ENCODE measurements at regions not wholly inside any gene's neighbourhood (a gene's known extent, or its start where the extent isn't known, plus 50 kb on each side); places are given as distances from the start of the nearest gene placed in this dataset.
"Not testable (repeated sequence)": the region's sequence is repeated elsewhere in the genome, so short reads cannot be mapped to it uniquely, and the experiment has no call there.

DNA sequence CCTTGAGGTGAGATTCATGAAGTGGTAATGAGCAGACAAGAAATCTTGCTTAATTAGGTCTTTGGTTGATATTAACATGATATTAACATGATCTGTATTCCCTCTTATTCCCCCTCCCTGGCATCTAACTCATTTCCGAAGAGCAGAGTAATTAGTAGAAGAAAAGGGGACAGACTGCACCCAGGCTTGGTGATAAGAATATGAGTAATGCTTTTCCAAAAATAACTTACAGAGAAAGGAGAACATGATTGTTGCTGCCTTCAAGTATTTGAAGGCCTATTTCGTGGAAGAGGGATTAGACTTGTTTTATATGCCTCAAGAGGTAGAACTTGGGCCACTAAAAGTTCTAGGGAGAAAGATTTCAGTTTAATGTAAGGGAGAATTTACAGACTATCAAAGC is 130.6 kb upstream of the ATP5MC3 start:
- peak; percentile 13 for DNase-seq

DNA sequence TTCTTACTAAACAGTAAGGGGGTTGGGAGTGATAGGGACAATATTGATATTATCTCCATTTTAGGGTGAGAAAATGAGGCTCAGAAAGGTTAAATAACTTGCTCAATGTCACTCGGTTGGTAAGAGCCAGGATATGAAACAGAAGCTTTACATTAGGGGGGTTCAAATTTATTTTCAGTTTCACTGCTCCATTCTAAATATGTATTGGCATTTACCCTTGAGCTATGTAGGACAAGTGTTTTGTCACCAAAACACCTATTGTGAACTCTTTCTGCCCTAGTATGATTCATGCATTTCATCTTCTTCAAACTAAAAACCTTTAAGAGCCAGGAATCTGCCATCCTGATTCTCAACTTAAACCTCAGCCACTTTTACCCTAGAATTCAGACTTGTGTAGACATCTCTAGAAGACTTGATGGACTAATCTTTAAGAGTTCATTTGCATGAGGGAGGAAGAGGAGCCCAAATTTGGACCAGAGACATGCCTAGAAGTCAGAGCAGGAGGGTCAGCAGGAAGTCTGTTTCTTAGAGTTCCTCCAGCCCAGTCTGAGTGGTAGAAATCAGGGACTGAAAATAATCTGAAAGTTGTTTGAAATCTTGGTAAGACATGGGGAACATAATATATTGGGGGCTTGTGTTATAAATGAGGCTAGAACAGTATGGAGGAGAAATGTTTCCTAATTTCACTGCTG is 129.4 kb upstream of the ATP5MC3 start:
- no peak for DNase-seq

DNA sequence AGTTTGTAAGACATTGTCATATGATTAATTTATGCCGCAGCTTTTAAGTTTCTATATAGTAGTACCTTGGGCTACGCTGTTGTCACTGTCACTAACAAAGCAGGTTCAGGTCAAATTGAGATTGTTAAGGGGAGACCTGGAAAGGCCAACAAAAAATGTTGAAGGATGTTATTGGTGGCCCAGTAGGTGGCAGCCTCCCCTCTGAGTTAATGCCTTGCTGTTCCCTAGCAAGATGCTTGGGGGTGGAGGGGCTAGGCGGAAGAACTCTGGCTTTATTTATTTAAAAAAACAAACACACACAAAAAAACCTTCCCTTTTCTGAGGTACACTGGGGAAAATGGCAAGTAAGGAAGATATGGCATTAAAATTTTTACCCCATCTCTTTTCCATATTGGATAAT is 128.3 kb upstream of the ATP5MC3 start:
- peak; percentile 58 for DNase-seq

DNA sequence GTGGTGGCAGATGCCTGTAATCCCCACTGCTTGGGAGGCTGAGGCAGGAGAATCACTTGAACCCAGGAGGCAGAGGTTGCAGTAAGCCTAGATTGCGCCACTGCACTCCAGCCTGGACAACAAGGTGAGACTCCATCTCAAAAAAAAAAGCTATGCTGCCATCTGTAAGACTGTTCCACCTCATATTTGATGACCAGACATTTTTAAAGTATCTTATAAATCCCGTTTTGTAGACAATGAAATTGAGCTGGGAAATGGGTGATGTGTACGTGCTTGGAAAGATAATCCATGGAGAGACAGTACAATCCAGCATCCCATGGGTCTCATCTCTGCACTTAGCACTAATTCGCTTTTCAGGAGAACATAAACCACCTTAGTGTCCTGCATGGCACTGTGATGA is 126.5 kb upstream of the ATP5MC3 start:
- DNase-seq = no peak

DNA sequence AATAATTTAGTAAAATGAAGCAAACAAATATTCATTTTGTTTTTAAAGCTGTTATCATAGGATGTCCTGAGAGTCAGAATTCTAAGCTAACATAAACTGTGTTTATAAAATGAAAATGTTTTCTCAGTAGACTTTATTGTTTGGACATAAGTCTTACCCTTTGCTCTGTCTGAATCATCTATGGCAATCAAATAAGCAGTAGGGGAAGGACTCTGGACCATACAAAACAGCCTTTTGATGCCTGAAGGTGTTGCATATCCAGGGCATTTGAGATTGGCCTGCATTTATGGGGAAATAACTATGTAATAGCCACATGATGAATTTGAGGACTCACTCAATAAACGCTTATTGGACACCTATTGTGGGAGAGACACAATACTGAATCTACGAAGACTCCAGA is 123.0 kb upstream of the ATP5MC3 start:
- DNase-seq = no peak

DNA sequence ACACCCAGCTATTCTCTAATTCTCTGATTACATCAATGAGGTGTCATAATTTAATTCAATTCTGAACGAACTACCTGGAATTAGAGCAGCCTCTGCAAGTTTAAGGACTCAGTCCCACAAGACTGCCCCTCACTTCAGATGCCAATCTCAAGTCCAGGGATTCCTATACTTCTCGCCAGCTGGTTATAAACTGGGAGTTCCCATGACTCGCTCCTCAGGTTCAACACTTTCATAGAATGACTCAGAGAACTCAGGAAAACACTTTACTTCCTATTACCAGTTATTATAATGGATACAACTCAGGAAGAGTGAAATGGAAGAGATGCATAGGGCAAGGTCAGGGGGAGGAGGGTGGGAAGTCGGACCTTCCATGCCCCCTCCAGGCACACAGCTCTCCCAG is 112.3 kb upstream of the ATP5MC3 start:
- no peak for DNase-seq

DNA sequence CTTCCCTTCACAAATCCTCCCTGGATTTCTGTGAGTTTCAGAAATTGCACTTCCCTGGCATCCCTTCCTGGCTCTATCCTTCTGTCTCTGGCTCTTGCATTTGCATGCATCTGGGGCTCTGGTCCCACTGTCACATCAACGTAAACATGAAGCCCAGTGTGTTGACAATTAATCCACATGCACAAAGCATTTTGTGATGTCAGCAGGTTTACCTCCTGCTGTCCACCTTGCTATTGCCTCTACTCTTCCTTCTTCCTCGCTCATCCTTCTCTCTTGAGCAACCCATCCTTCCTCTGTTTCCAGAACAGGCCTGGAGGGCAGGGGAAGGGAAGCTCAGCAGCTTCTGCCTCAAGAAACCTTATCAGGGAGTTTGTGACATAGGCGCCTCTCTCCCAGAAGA is 111.7 kb upstream of the ATP5MC3 start:
- no peak for DNase-seq

DNA sequence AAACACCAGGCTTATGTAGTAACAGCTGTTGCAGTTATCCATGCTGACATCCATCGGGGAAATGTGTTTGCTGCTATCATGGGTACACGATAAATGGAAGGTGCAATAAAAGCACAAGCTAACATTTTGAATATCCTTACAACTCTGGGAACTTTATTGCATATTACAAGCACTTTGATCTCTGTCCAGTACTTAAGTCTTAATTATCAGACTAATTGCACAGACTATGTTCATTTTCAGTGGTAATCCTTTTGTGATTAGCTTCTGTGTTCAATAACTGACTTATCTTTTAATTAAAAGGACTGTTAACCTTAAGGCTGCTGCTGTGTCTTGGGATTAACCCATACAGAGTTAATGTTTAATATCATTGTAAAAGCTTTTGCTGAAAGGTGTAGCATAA is 101.4 kb upstream of the ATP5MC3 start:
- no peak for DNase-seq

DNA sequence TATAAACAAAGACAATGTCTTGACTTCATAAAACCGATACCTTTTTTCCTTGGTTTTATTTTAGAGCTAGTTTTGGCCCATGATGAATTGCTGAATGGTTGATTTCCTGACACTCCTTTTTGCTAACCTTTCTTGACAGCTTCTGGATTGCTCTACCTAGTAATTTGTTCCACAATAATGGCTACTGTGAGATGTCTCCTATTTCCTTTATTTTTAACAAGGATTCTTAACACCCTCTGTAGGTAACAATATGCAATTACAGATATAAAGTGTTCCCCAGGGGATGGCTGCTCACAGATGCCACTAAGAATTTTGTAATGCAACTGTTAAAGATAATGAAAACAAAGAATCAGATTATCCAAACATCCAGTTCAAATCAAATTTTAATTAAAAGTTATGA is 100.8 kb upstream of the ATP5MC3 start:
- peak; percentile 65 for DNase-seq

DNA sequence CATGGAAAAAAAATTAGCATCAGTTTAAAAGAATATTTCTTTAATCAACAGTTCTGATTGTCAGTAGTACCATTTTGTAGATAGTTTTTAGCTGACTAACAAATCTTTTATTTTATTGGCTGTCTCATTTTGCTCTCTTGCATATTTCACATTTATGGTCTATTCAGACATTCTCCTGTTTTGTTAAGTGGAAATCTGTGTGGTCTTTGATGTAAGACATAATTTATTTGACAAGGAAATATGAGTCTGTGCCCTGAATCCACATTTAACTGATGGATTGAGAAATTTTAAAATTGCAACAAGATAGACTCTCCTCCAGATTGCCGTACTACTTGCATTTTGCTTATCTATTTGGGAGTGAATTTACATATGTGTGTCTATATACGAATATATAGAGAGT is 96.3 kb upstream of the ATP5MC3 start:
- no peak for DNase-seq

DNA sequence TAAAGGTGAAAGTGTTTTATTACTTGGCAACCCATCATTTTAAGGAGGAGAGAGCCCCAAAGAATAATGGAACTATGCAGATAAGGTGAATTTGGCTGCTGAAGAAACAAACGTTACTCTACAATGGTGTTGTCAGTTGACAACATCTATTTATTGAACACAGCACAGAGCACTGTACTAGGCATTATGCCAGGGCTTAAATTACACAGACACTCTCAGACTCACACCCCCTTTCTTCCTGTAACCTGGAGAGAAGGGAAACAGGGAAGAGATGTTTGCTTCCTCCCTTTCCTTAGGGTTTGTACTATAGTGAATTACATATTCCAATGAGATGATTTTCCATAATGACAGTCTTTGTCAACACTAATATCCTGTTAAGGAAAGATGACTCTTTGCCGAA is 94.0 kb upstream of the ATP5MC3 start:
- no peak for DNase-seq

DNA sequence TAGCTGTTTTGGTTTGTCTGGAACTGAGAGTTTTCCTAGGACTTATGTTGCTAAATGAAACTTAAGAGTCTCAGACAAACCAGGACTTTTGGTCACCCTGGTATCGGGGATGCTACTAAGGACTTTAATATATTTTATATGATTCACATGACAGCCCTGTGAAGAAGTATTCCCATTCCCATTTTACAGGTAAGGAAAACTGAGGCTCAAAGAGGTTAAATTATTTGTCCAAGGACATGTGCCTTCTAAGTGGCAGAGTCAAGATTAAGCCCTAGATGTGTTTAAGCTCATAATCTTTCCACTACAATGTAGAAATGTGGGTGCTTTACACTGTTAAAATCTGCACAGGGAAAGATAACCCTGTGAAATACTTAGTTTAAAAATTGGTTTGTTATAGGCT is 77.7 kb upstream of the ATP5MC3 start:
- no peak for DNase-seq

DNA sequence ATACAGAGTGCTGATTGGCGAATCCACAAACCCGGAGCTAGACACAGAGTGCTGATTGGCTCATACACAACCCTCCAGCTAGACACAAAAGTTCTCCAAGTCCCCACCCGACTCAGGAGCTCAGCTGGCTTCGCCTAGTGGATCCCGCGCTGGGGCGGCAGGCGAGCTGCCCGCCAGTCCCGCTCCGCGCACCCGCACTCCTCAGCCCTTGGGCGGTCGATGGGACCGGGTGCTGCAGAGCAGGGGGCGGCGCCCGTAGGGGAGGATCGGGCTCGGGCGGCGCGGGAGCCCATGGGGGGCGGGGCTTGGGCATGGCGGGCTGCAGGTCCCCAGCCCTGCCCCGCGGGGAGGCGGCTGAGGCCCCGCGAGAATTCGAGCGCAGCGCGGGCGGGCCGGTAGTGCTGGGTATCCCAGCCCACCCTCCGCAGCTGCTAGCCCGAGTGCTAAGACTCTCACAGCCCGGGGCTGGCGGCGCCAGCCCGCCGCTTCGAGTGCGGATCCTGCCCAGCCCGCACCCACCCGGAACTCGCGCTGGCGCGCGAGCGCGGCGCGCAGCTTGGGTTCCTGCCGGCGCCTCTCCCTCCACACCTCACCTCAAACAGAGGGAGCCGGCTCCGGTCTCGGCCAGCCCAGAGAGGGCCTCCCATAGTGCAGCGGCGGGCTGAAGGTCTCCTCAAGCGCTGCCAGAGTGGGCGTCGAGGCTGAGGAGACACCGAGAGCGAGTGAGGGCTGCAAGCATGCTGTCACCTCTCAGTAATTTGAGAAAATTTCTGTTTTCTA is 75.5 kb upstream of the ATP5MC3 start:
- no peak for DNase-seq

DNA sequence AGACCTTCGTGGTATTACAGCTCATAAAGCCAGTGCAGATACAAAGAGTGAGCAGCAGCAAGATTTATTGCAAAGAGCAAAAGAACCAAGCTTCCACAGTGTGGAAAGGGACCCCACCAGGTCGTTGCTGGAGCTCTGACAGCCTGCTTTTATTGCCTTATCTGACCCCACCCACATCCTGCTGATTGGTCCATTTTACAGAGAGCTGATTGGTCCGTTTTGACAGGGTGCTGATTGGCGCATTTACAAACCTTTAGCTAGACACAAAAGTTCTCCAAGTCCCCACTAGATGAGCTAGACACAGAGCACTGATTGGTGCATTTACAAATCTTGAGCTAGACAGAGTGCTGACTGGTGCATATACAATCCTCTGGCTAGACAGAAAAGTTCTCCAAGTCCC is 74.9 kb upstream of the ATP5MC3 start:
- not testable (repeated sequence) for DNase-seq

DNA sequence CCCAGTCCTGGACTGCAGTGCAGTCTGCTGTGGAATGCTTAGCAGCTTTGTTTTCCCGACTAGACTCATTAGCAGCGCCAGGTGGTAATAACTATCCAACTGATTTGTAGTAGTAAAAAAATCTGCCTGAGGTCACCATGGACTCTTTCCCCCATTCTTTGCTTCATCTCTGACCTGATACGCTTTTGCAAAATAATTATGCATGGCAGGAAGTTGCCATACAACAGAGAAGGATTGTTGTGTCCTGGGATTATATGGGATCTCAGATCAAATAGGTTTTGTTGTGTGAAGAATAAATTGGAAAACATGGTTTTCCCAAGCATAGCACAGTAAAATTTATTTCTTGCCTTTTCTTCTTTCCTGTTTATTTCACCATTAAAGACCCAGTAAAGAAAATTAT is 72.4 kb upstream of the ATP5MC3 start:
- DNase-seq = no peak

DNA sequence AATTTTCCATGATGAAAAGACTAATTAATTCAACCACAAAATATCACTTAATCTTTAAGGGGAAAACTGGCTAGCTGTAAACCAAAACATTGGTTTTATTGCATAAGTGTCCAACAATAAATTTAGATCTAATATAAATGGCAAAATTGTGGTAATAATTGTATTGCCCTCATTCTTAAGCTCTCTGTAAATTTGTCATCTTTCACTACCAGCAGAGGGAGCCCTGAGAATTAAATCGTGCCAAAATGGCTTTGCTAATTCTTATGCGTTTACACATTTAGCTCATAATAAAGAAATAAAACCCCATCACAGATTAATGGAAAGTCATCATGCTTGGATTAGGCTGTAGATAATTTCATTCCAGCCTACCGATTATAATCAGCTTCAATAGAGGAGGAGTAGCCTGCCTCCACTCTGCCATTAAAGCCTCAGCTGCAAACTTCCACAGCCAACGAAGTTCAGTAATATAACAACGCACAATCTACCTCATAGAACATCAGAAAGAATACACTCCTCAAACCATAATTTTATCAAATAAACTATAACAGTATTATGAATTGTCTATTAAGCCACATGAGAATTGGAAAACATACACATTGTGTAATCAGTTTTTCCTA is 70.0 kb upstream of the ATP5MC3 start:
- DNase-seq = peak; percentile 71

DNA sequence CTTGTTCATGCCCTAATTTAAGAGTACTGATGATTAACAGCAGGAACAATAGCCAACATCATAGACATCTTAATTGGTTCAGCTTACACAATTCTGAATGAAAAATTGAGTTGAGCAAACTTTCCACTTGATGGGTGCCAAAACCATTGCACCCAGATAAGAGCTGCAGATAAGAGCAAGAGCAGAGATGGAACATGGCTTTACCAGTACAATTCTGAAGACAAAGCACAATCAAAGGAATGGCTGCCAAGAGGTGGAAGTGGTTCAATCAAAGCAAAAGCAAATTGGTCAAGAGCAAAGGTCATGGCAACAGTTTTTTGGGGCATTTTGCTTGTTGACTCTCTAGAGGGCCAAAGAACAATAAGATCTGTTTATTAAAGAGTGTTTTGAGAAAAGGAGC is 65.6 kb upstream of the ATP5MC3 start:
- no peak for DNase-seq

DNA sequence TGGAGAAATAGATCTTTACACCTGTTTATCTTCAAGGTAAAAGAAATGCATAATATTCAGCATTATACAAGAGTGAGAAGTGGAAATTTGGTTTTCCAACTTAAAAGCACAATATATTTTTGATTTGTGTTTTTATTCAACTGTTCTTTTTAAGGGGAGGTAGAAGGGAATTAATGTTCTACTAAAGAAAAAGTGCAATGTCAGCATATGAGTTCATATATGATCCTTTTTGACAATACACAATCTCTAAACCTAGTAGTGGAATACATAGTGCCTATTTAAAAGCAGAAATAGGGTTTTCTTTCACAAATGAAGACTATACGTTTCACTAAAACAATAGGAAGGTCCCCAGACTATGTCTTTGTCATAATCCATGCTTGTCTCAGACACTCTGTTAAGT is 63.2 kb upstream of the ATP5MC3 start:
- DNase-seq = no peak

DNA sequence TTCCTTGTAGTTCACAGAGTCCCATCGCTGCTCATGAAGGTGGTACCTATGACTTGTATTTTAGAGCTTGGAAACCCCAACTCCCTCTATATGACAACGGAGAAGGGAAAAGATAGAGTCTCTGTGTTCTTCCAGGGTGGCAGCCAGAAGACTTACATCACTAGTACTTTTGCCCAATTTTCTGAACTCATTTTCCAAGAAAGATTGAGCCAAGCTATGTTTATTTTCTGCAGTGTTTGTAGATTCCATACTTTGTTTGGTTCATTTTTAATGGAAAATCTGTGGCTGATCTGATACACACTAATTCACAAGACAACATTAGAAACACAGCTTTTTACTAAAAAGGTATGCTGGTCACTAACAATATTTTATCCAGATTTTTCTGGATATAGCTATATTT is 60.2 kb upstream of the ATP5MC3 start:
- no peak for DNase-seq

DNA sequence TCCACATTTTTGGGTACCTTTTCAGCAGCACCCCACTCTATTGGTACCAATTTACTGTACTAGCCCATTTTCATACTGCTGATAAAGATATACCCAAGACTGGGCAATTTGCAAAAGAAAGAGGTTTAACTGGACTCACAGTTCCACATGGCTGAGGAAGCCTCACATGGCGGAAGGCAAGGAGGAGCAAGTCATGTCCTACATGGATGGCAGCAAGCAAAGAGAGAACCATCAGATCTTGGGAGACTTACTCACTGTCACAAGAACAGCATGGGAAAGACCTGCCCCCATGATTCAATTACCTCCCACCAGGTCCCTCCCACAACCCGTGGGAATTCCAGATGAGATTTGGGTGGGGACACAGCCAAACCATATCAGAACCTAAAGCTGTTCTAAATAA is 58.5 kb upstream of the ATP5MC3 start:
- not testable (repeated sequence) for DNase-seq

DNA sequence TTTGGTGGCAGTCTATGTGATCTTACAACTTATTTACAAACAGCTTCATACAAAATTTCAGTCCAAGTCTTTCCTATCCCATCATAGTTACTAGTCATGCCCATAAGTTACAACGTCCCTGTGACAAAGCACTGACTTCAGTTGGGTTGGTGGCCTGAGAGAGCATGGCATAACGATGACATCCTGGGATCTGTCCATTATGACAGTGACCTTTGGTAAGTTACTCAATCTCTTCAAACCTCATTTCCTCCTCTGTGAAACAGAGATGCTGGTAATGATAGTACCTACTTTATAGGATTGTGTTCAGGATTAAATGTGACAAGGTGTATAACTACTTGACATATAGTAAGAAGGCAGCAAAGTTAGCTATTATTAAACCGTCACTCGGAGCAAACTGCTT is 55.4 kb upstream of the ATP5MC3 start:
- no peak for DNase-seq

DNA sequence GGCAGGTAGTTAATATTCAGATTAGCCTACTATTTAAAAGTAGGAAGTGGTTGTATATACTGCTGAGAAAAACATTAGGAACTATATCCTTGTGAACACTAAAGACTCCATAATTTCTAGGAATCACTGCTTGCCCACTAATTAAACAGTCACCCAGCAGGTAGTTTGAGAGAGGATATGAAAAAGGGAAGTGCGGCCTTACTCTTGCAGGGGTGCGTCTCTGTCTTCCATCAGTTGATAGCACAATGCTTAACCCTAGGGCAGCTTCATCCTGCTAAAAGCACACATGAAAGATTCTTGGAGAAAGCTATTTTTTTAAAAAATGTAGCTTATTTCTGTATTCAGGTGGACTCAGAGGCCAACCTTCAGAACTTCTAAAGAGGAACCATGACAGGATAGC is 53.1 kb upstream of the ATP5MC3 start:
- peak; percentile 5 for DNase-seq

DNA sequence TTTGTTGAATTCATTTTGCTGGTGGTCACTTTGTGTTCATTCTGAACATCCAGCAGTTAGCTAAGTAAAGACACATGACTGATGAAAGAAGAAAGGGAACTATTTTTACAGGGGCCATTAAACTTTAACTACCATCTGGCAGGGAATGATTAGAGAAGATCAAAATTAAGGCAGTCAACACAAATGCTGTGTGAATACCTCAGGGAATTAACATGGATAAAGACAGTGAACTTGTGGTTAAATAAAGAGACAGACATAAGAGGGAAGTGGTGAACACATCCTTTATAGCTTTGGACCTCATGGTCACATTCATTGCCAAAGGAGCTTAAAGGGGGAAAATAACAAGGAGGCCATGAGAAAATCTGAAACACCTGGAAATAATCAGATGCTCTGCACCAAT is 52.6 kb upstream of the ATP5MC3 start:
- no peak for DNase-seq

DNA sequence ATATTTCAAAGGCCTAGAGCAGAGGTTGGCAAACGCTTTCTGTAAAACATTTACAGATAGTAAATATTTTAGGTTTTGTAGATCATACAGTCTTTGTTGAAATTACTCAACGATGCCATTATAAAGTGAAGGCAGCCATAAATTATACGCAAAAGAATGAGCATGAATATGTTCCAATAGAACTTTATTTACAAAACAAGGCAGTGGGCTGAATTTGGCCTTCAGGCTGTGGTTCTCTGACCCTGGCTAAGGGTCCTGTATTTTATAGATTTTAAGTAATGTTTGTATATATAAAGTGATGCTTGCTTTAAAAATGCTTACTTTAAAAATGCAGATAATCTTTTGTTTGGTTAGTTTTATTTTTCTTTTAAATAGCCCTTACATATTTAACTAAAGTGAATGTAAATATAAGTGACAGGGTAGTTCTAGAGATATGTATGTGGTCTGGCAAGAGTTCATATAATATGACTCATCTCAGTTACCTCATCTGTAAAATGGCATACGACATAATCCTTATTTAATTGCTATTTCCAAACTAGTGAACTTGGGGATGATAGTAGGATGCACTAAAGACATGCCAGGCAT is 51.7 kb upstream of the ATP5MC3 start:
- peak; percentile 18 for DNase-seq

Measured in hematopoietic multipotent progenitor cell treated with erythropoietin and hydrocortisone succinate and interleukin-3 and kit ligand, for 4 days (in vitro differentiated cells).